PC-3 (cell line): ENCODE measurements at regions not wholly inside any gene's neighbourhood (a gene's known extent, or its start where the extent isn't known, plus 50 kb on each side); places are given as distances from the start of the nearest gene placed in this dataset.

Experiments
- ATAC-seq: fragments of 200-7000 bp; cut with Tn5 transposase; 2 replicates; pipeline ENCODE4 v1.9.1; 2020; ENCODE audit warnings: mild to moderate bottlenecking, moderate library complexity
- BruUV-seq: library from RNA; stranded (reverse); fragments of 400-500 nt; replicated peaks from 2 replicates; lab custom pipeline; 2021; lab: Mats Ljungman, UMichigan
- CTCF ChIA-PET: fragments of 300-600 bp; sonication (Branson Sonifier 250); formaldehyde crosslinking; loops from one replicate; lab custom pipeline; 2022; ENCODE audit warnings: antibody characterized with exemption; lab: Charles Lee
- POLR2A ChIA-PET: fragments of 300-600 bp; sonication (Branson Sonifier 250); formaldehyde crosslinking; loops from one replicate; lab custom pipeline; 2022; ENCODE audit warnings: antibody characterized with exemption; ENCODE audit not compliant: unreplicated experiment; lab: Charles Lee
- DNase-seq: peaks from one replicate; pipeline ENCODE4 v3.0.0-alpha.2; 2015
- H2AFZ ChIP-seq: fragments of 300-600 bp; sonication (generic); 2 replicates; pipeline ENCODE4 v1.6.0; 2016; ENCODE audit warnings: antibody characterized with exemption, low read length
- H3F3A ChIP-seq: fragments of 300-600 bp; sonication (generic); one replicate; pipeline ENCODE4 v1.6.0; 2017; ENCODE audit warnings: antibody characterized with exemption, low read length, control low read depth, mild to moderate bottlenecking; ENCODE audit not compliant: unreplicated experiment
- H3K27ac ChIP-seq: fragments of 300-600 bp; sonication (generic); 2 replicates; pipeline ENCODE4 v1.5.1; 2016; ENCODE audit warnings: mild to moderate bottlenecking, low read length
- H3K27me3 ChIP-seq: fragments of 300-600 bp; sonication (generic); 2 replicates; pipeline ENCODE4 v1.6.1; 2016; ENCODE audit warnings: low read length, mixed read lengths
- H3K36me3 ChIP-seq: fragments of 300-600 bp; sonication (generic); 2 replicates; pipeline ENCODE4 v1.6.1; 2016; ENCODE audit warnings: low read depth, mixed run types, low read length, mixed read lengths
- H3K4me1 ChIP-seq: fragments of 300-600 bp; sonication (generic); 2 replicates; pipeline ENCODE4 v1.5.1; 2016; ENCODE audit warnings: low read length; ENCODE audit not compliant: insufficient read depth
- H3K4me2 ChIP-seq: fragments of 300-600 bp; sonication (generic); 2 replicates; pipeline ENCODE4 v1.6.0; 2016; ENCODE audit warnings: low read length
- H3K4me3 ChIP-seq: fragments of 300-600 bp; sonication (generic); 2 replicates; pipeline ENCODE4 v1.5.1; 2016; ENCODE audit warnings: mild to moderate bottlenecking, low read length, mixed read lengths
- H3K79me2 ChIP-seq: fragments of 300-600 bp; sonication (generic); 2 replicates; pipeline ENCODE4 v1.6.1; 2017; ENCODE audit warnings: low read length, mixed read lengths
- H3K9ac ChIP-seq: fragments of 300-600 bp; sonication (generic); 2 replicates; pipeline ENCODE4 v1.6.0; 2016; ENCODE audit warnings: mild to moderate bottlenecking, low read length
- H3K9me2 ChIP-seq: fragments of 300-600 bp; sonication (generic); replicated peaks from 2 replicates; pipeline ENCODE4 v1.6.1; 2016; ENCODE audit warnings: mixed run types, low read length, mixed read lengths
- H3K9me3 ChIP-seq: fragments of 300-600 bp; sonication (generic); 2 replicates; pipeline ENCODE4 v1.6.1; 2016; ENCODE audit warnings: low read length, mixed read lengths
- H4K20me1 ChIP-seq: fragments of 300-600 bp; sonication (generic); 2 replicates; pipeline ENCODE4 v1.6.1; 2016; ENCODE audit warnings: low read length, mixed read lengths
- CTCF ChIP-seq: fragments of 300-600 bp; sonication (generic); conservative IDR thresholded peaks from 2 replicates; pipeline ENCODE4 v1.5.1; 2017; ENCODE audit warnings: antibody characterized with exemption, low read depth, mild to moderate bottlenecking, low read length
- EZH2 ChIP-seq: fragments of 300-600 bp; sonication (generic); IDR thresholded peaks from one replicate; pipeline ENCODE4 v1.6.1; 2017; ENCODE audit warnings: antibody characterized with exemption, mild to moderate bottlenecking, low read length; ENCODE audit not compliant: unreplicated experiment
- EZH2phosphoT487 ChIP-seq: fragments of 300-600 bp; sonication (generic); IDR thresholded peaks from 2 replicates; pipeline ENCODE4 v1.6.1; 2018; ENCODE audit warnings: mild to moderate bottlenecking, antibody characterized with exemption, low read length, borderline replicate concordance
- intact Hi-C: fragments of 100-400 bp; cut with micrococcal nuclease; formaldehyde crosslinking; loops from 2 replicates; pipeline ENCODE4 v1.9.0; 2023

- no peak overlapping the region for H3K4me3 ChIP-seq
- DNase-seq (no peak), ATAC-seq (no peak)
- H3K36me3 ChIP-seq = no peaks in the 10 kb centered on the region
- no peaks in the 10 kb centered on the region for H3K9me2 ChIP-seq
- H3K4me2 ChIP-seq = no peak overlapping the region
- H3K79me2 ChIP-seq = no peaks in the 10 kb centered on the region
- no peaks in the 10 kb centered on the region for H3K27me3 ChIP-seq
- ChIA-PET POLR2A (no interaction called here), CTCF (no interaction called here)
- no peak overlapping the region for H2AFZ ChIP-seq
- no peak overlapping the region for H3K9ac ChIP-seq
- H3K4me1 ChIP-seq = no peaks in the 10 kb centered on the region
- no peaks in the 10 kb centered on the region for H3F3A ChIP-seq
- intact Hi-C loops = no loop called here
- no TSS peak for BruUV-seq
- TF ChIP-seq EZH2 (no peak), EZH2phosphoT487 (no peak), CTCF (no peak)
- H3K27ac ChIP-seq = no peak overlapping the region
- no peaks in the 10 kb centered on the region for H4K20me1 ChIP-seq
- no peaks in the 10 kb centered on the region for H3K9me3 ChIP-seq
Observed at GRCh38 chr9:117828466-117828865, 124.3 kb downstream of the TLR4 start.

- BruUV-seq = no TSS peak
Observed at GRCh38 chr9:117835798-117836197, 131.6 kb downstream of the TLR4 start.

More at GRCh38 chr9:117835798-117836197, 131.6 kb downstream of the TLR4 start:
- no peaks in the 10 kb centered on the region for H3K79me2 ChIP-seq
- no peaks in the 10 kb centered on the region for H3K9me2 ChIP-seq
- intact Hi-C loops = no loop called here
- H3K4me2 ChIP-seq = no peak overlapping the region
- no peak overlapping the region for H3K27ac ChIP-seq
- H3K9ac ChIP-seq = no peak overlapping the region
- ChIA-PET CTCF (no interaction called here), POLR2A (no interaction called here)
- no peak for TF ChIP-seq EZH2phosphoT487
- TF ChIP-seq CTCF = no peak
- no peak for TF ChIP-seq EZH2
- no peak for ATAC-seq
- no peaks in the 10 kb centered on the region for H4K20me1 ChIP-seq
- H3K36me3 ChIP-seq = no peaks in the 10 kb centered on the region
- no peaks in the 10 kb centered on the region for H3K9me3 ChIP-seq
- no peak overlapping the region for H3K4me3 ChIP-seq
- H3K27me3 ChIP-seq = no peaks in the 10 kb centered on the region
- no peak for DNase-seq
- no peak overlapping the region for H2AFZ ChIP-seq
- no peaks in the 10 kb centered on the region for H3K4me1 ChIP-seq
- H3F3A ChIP-seq = no peaks in the 10 kb centered on the region
